C4-2B (cell line): ENCODE measurements at regions not wholly inside any gene's neighbourhood (a gene's known extent, or its start where the extent isn't known, plus 50 kb on each side); places are given as distances from the start of the nearest gene placed in this dataset.

Experiments used
- H3K27ac ChIP-seq: fragments of 450-650 bp; 2 replicates; pipeline ENCODE4 v1.5.1; 2017
- ZFX ChIP-seq: fragments of 450-650 bp; IDR thresholded peaks from 2 replicates; pipeline ENCODE4 v1.6.1; 2017
- TF ChIP-seq, protein P1 (sequence below): fragments of 450-650 bp; conservative IDR thresholded peaks from 2 replicates; pipeline ENCODE4 v1.5.1; 2017; ENCODE audit warnings: mild to moderate bottlenecking

DNA sequence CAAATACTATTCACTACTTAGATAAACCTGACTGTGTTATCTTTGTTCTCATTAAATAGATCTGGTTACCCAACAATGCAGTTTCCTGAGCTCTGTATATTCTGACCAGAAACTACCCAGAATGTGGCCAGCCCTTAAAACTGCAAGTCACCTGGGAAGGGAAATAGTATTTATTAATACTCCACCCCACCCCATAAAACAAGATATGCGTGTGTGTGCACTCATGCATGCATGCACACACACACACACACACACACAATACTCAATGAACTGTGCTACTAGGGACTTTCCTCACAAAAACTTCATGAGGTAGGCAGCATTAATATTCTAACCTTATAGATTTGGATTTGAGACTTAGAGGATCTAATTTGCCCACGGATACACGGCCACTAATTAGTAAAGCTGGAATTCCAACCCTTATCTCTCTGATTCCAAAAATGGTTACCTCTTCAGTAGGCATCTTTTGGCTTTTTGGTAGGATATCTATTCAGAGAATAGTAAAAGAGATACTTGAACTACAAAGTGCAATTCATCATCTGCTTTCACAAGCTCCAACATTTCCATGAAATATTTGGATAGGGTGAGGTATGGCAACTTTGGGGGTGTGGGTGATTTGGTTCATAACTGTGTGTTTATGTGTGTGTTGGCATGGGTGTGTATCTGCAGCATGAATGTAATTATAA is 197.0 kb upstream of the CFAP20DC start:
- TF ChIP-seq, protein P1, sequence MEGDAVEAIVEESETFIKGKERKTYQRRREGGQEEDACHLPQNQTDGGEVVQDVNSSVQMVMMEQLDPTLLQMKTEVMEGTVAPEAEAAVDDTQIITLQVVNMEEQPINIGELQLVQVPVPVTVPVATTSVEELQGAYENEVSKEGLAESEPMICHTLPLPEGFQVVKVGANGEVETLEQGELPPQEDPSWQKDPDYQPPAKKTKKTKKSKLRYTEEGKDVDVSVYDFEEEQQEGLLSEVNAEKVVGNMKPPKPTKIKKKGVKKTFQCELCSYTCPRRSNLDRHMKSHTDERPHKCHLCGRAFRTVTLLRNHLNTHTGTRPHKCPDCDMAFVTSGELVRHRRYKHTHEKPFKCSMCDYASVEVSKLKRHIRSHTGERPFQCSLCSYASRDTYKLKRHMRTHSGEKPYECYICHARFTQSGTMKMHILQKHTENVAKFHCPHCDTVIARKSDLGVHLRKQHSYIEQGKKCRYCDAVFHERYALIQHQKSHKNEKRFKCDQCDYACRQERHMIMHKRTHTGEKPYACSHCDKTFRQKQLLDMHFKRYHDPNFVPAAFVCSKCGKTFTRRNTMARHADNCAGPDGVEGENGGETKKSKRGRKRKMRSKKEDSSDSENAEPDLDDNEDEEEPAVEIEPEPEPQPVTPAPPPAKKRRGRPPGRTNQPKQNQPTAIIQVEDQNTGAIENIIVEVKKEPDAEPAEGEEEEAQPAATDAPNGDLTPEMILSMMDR: no peak
- TF ChIP-seq ZFX: no peak
- H3K27ac ChIP-seq: no peak overlapping the region

- TF ChIP-seq, protein P1: no peak
- no peak for TF ChIP-seq ZFX
- no peak overlapping the region for H3K27ac ChIP-seq
Measured at GRCh38 chr3:59245859-59246501, 196.2 kb upstream of the CFAP20DC start.

GRCh38 chr3:59245300-59245858 is 195.6 kb upstream of the CFAP20DC start:
- TF ChIP-seq, protein P1: no peak
- TF ChIP-seq ZFX: no peak
- no peak overlapping the region for H3K27ac ChIP-seq

DNA sequence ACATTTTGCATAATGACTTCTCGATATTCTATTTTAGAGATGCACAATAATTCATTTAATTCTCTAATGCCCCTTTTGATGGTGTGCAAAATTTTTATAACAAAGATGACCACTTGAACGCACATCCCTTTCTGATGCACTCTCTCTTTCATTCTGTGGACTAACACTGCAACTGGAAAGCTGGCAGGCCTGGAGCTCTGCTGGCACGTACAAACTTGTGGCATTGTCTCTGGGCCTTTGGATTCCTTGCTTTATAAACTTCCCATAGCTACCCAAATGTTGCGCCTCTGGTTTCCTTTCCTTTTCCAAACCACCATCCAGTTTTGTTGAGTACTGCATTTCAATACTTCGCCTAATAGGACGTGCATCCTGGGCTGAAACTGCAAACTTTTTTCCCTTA is 194.5 kb upstream of the CFAP20DC start:
- H3K27ac ChIP-seq: no peak overlapping the region
- TF ChIP-seq, protein P1: no peak
- no peak for TF ChIP-seq ZFX

DNA sequence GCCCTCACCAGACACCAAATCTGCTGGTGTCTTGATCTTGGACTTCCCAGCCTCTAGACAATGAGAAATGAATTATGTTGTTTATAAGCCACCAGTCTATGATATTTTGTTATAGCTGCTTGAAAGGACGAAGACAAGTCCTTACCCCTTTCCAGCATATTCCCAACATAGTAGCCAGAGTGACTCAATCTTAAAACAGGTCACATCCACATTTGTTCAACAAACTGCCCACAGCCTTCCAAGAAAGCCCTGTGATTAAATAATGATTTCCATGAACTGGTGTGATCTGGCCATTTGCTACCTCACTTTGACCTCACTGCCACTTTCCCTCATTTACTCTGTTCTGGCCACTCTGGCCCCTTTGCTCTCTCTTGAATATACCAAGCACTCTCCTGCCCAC is 193.7 kb upstream of the CFAP20DC start:
- H3K27ac ChIP-seq: no peak overlapping the region
- TF ChIP-seq, protein P1: no peak
- TF ChIP-seq ZFX: no peak

GRCh38 chr3:59240666-59241255 is 190.9 kb upstream of the CFAP20DC start:
- H3K27ac ChIP-seq: no peak overlapping the region
- TF ChIP-seq ZFX: no peak
- TF ChIP-seq, protein P1: no peak

DNA sequence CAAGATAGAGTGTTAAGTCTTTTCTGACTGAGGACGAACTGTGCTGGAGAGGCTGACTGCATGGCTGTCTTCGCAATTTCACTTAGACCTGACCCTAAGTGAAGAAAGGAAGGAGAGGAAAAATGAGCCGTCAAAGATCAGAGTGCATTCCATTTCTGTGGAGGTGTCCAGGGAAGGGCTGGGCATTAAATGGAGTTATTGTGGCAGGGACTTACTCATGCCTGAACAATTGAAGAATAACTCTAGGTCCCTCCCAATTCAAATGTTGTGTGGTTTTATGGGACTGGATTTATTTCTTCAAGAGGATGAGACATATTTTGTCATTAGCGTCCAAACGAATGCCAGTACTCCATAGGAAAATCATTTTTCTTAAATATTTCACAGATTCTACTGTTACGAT is 187.3 kb upstream of the CFAP20DC start:
- H3K27ac ChIP-seq: no peak overlapping the region
- TF ChIP-seq ZFX: no peak
- TF ChIP-seq, protein P1: no peak
